ENCODE measurements at regions not wholly inside any gene's neighbourhood (a gene's known extent, or its start where the extent isn't known, plus 50 kb on each side); places are given as distances from the start of the nearest gene placed in this dataset.

DNA sequence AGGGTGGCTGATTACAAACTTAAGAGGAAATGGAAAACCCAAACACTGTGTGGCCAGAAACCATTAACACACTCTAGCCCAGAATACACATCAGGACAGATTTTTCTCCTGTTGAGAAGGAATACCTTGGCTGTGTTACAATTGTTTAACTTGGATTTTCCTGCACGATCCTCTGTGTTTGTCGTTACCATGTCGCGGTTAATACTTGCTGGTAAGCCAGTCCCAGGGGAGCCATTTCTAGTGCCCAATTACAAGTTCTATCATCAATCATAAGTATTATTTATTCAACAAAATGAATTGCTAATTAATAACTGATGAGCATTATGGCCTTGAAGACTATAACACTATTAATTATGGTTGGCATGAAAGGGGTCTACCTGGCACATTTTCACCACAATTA lies 146.8 kb downstream of the LNPK start:
- TF ChIP-seq GATA2 (IDR thresholded peaks at IDR 0.05; ENCODE audit: low read depth, low read length) (no peak), GATA3 (IDR thresholded peaks at IDR 0.05; ENCODE audit: low read depth, low read length) (no peak)

Measured in SH-SY5Y (cell line).